ENCODE measurements at regions not wholly inside any gene's neighbourhood (a gene's known extent, or its start where the extent isn't known, plus 50 kb on each side); places are given as distances from the start of the nearest gene placed in this dataset.

DNA sequence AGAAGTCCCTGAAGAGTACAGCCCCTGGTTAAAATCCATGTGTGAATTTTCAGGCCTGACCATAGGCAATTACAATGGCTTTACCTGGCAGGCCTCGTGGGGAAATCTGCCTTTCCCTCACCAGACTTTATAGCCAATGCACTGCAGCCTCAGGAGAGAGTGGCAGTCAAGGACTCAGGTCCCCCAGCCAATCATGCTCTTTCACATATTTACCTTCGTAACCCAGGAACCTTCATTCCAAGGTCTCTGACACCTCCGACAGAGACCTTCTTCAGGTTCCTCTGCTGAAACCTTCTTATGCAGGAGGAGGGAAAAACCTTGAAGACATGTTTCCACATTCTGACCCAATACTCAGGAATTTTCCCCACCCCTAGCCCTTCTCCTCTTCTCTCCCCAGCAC, 118.9 kb downstream of the FASLG start:
- TF ChIP-seq CTCF (IDR thresholded peaks at IDR 0.05) (no peak), POLR2A (IDR thresholded peaks at IDR 0.05) (no peak)
